ENCODE measurements at regions not wholly inside any gene's neighbourhood (a gene's known extent, or its start where the extent isn't known, plus 50 kb on each side); places are given as distances from the start of the nearest gene placed in this dataset.

DNA sequence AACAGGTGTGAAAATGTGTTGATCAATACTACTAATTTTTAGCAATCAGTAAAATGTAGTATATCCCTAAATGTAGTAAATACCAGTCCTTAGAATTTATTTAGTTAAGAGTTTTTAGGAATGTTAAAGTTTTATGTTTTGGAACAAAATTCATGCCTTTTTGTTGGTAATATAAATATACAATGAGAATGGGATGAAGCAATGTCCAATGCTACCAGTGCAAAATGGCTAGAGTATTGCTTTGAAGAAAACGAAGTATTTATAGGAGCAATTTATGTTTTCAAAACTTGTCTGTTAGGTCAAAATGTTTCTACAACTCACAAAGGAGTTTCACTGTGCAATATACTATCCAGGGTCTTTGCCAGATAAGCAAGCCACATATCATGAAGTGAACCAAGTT is 851.5 kb downstream of the PCDH18 start:
- TF ChIP-seq, protein P1, sequence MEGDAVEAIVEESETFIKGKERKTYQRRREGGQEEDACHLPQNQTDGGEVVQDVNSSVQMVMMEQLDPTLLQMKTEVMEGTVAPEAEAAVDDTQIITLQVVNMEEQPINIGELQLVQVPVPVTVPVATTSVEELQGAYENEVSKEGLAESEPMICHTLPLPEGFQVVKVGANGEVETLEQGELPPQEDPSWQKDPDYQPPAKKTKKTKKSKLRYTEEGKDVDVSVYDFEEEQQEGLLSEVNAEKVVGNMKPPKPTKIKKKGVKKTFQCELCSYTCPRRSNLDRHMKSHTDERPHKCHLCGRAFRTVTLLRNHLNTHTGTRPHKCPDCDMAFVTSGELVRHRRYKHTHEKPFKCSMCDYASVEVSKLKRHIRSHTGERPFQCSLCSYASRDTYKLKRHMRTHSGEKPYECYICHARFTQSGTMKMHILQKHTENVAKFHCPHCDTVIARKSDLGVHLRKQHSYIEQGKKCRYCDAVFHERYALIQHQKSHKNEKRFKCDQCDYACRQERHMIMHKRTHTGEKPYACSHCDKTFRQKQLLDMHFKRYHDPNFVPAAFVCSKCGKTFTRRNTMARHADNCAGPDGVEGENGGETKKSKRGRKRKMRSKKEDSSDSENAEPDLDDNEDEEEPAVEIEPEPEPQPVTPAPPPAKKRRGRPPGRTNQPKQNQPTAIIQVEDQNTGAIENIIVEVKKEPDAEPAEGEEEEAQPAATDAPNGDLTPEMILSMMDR (IDR thresholded peaks at IDR 0.05): no peak
- TF ChIP-seq POLR2A (IDR thresholded peaks at IDR 0.05) (no peak), POLR2AphosphoS5 (IDR thresholded peaks at IDR 0.05) (no peak)

Data from stomach (tissue), 4 donors.